ENCODE measurements at regions not wholly inside any gene's neighbourhood (a gene's known extent, or its start where the extent isn't known, plus 50 kb on each side); places are given as distances from the start of the nearest gene placed in this dataset.

DNA sequence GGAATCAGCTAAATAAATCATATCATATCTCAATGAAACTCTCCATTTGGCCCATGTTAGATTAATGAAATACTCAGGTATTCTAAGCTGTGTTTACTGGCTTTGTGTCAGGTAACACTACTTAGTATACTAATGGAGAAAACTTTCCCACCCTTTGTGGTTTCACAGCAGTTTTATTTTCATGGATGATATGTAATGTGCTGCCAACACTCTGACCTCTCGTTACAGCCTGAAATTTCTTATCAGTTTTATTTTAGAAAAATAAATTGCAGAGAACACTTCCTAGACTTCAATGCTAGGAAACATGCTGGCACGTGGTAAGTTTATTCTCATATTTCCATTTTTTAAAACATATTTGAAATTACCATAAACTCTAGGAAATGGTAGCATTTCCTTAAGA lies 758.9 kb downstream of the LIG4 start:
- TF ChIP-seq, protein P1, sequence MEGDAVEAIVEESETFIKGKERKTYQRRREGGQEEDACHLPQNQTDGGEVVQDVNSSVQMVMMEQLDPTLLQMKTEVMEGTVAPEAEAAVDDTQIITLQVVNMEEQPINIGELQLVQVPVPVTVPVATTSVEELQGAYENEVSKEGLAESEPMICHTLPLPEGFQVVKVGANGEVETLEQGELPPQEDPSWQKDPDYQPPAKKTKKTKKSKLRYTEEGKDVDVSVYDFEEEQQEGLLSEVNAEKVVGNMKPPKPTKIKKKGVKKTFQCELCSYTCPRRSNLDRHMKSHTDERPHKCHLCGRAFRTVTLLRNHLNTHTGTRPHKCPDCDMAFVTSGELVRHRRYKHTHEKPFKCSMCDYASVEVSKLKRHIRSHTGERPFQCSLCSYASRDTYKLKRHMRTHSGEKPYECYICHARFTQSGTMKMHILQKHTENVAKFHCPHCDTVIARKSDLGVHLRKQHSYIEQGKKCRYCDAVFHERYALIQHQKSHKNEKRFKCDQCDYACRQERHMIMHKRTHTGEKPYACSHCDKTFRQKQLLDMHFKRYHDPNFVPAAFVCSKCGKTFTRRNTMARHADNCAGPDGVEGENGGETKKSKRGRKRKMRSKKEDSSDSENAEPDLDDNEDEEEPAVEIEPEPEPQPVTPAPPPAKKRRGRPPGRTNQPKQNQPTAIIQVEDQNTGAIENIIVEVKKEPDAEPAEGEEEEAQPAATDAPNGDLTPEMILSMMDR (IDR thresholded peaks at IDR 0.05) = no peak
- TF ChIP-seq POLR2A (IDR thresholded peaks at IDR 0.05) (no peak), POLR2AphosphoS5 (IDR thresholded peaks at IDR 0.05) (no peak)

All from breast epithelium (tissue), 3 donors.